ENCODE measurements at regions not wholly inside any gene's neighbourhood (a gene's known extent, or its start where the extent isn't known, plus 50 kb on each side); places are given as distances from the start of the nearest gene placed in this dataset.

GRCh38 chr5:166708291-166708690 is 1583.2 kb upstream of the WWC1 start:
- TF ChIP-seq, protein P1, sequence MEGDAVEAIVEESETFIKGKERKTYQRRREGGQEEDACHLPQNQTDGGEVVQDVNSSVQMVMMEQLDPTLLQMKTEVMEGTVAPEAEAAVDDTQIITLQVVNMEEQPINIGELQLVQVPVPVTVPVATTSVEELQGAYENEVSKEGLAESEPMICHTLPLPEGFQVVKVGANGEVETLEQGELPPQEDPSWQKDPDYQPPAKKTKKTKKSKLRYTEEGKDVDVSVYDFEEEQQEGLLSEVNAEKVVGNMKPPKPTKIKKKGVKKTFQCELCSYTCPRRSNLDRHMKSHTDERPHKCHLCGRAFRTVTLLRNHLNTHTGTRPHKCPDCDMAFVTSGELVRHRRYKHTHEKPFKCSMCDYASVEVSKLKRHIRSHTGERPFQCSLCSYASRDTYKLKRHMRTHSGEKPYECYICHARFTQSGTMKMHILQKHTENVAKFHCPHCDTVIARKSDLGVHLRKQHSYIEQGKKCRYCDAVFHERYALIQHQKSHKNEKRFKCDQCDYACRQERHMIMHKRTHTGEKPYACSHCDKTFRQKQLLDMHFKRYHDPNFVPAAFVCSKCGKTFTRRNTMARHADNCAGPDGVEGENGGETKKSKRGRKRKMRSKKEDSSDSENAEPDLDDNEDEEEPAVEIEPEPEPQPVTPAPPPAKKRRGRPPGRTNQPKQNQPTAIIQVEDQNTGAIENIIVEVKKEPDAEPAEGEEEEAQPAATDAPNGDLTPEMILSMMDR (optimal IDR thresholded peaks at IDR 0.05 in 1 of 3, IDR thresholded peaks at IDR 0.05 in 1 of 3, conservative IDR thresholded peaks at IDR 0.05 in 1 of 3; ENCODE audit: extremely low read depth in 1 of 3, insufficient read depth in 2 of 3, low read length in 3 of 3): no peak
- TF ChIP-seq EZH2 (IDR thresholded peaks at IDR 0.05; ENCODE audit: low read length): no peak

Data from keratinocyte (primary cell).